ENCODE measurements at regions not wholly inside any gene's neighbourhood (a gene's known extent, or its start where the extent isn't known, plus 50 kb on each side); places are given as distances from the start of the nearest gene placed in this dataset.
"Not testable (repeated sequence)": the region's sequence is repeated elsewhere in the genome, so short reads cannot be mapped to it uniquely, and the experiment has no call there.

GRCh38 chr3:107942951-107943749, 147.7 kb downstream of the CD47 start:
- DNase-seq: peak in 1 of 3 donors; percentile 40

GRCh38 chr3:107942244-107942643, 148.6 kb downstream of the CD47 start:
- DNase-seq: no peak

GRCh38 chr3:107939691-107940442, 151.0 kb downstream of the CD47 start:
- peak in 1 of 3 donors; percentile 71 for DNase-seq

- DNase-seq: peak in 1 of 3 donors; percentile 67
Observed at GRCh38 chr3:107938143-107938542, 152.7 kb downstream of the CD47 start.

GRCh38 chr3:107934808-107935207, 156.0 kb downstream of the CD47 start:
- no peak for DNase-seq

GRCh38 chr3:107933450-107933849, 157.4 kb downstream of the CD47 start:
- no peak for DNase-seq

- DNase-seq: no peak
Observed at GRCh38 chr3:107931326-107931725, 159.5 kb downstream of the CD47 start.

- DNase-seq: no peak
Observed at GRCh38 chr3:107929088-107929487, 161.7 kb downstream of the CD47 start.

- peak in 1 of 3 donors; percentile 22 for DNase-seq
Observed at GRCh38 chr3:107928084-107928445, 162.8 kb downstream of the CD47 start.

GRCh38 chr3:107927361-107928083, 163.3 kb downstream of the CD47 start:
- DNase-seq: peak; percentile 53 to 90 (median 78)

- DNase-seq: no peak
Observed at GRCh38 chr3:107925851-107926250, 165.0 kb downstream of the CD47 start.

GRCh38 chr3:107921038-107921437, 169.8 kb downstream of the CD47 start:
- no peak for DNase-seq

- no peak for DNase-seq
Observed at GRCh38 chr3:107920538-107920937, 170.3 kb downstream of the CD47 start.

GRCh38 chr3:107919239-107919638, 171.6 kb downstream of the CD47 start:
- DNase-seq: no peak

GRCh38 chr3:107916171-107916570, 174.7 kb downstream of the CD47 start:
- no peak for DNase-seq

- DNase-seq: no peak
Observed at GRCh38 chr3:107915706-107916105, 175.1 kb downstream of the CD47 start.

- DNase-seq: no peak
Observed at GRCh38 chr3:107913701-107914100, 177.1 kb downstream of the CD47 start.

- DNase-seq: no peak
Observed at GRCh38 chr3:107911337-107912000, 179.4 kb downstream of the CD47 start.

- DNase-seq: no peak
Observed at GRCh38 chr3:107910713-107911259, 180.0 kb downstream of the CD47 start.

GRCh38 chr3:107909583-107909982, 181.2 kb downstream of the CD47 start:
- DNase-seq: not testable (repeated sequence)

- no peak for DNase-seq
Observed at GRCh38 chr3:107907996-107908395, 182.8 kb downstream of the CD47 start.
